ENCODE measurements at regions not wholly inside any gene's neighbourhood (a gene's known extent, or its start where the extent isn't known, plus 50 kb on each side); places are given as distances from the start of the nearest gene placed in this dataset.

- DNase-seq (ENCODE audit: low read depth), result peak; percentile 12
Measured at GRCh38 chr3:27590437-27591298, 106.5 kb upstream of the SLC4A7 start.

DNA sequence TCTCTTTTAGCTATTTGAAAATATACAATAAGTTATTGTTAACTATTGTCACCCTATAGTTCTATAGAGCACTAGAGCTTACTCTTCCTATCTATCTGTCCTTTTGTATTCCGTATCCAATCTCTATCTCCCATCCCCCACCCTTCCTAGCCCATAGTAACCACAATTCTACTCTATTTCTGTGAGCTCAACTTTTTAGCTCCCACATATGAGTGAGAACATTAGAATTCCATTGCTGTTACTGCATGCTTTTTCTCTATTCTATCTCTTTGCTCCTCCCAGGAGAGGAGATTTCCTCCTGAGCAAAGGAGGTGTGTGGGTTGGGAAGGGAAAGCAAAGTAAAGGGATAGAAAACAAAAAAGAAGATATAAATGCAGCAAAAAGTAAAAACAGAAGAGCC lies 105.6 kb upstream of the SLC4A7 start:
- DNase-seq (ENCODE audit: low read depth), result no peak

DNA sequence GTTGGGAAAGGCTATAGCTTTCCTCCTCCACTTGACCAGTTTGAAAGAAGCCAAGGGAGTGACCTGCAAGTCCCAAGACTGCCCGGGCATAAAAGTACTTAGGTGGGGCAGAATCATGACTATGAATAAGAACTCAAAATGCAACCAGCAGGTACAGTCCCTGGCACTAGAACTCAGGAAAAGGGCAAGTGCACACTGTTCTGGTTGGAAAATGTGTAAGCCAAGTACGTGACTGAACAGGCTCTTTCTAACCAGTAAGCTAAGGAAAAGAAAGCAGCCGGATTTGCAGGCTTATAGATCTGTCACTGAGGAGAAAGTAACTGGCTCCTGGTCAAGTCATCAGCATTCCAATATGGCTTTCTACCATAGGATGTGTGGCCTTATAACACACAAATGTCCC lies 101.2 kb upstream of the SLC4A7 start:
- DNase-seq (ENCODE audit: low read depth), result no peak

DNA sequence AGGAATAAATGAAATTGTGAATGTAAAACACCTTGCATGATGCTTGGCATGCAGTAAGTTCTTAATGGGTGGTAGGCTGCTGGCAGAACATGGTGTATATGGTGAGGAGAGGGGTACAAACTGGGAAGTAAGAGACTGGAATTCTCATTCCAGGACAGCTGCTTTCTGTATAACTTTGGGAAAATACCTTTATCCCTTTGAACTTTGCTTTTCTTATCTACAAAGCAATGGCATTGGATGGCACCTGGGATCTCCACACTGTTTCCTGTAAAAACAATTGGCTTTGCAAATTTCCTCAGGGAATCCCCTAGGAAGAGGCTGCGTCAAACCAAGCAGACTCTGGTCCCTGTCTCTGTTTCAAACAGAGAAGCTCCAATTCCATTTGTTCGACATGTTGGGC lies 100.7 kb upstream of the SLC4A7 start:
- no peak for DNase-seq (ENCODE audit: low read depth)

- no peak for DNase-seq (ENCODE audit: low read depth)
Measured at GRCh38 chr3:27581852-27582251, 97.7 kb upstream of the SLC4A7 start.

- no peak for DNase-seq (ENCODE audit: low read depth)
Measured at GRCh38 chr3:27578032-27578431, 93.8 kb upstream of the SLC4A7 start.

DNA sequence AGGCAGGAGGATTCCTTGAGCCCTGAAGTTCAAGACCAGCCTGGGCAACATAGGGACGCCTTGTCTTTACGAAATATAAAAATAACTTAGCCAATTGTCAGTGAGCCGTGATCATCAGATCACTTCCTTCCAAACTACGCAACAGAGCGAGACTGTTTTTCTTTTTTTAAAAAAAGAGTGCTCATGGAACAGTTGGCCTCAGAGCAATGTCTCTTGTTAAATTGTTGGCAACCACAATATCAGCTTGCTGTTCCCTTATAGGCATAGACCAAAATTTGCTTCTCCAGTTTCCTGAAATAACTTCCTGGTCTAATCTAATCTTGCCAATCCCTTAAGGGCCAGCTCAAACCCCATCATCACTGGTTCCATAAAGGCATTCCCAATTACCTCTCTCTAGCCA lies 93.3 kb upstream of the SLC4A7 start:
- no peak for DNase-seq (ENCODE audit: low read depth)

DNA sequence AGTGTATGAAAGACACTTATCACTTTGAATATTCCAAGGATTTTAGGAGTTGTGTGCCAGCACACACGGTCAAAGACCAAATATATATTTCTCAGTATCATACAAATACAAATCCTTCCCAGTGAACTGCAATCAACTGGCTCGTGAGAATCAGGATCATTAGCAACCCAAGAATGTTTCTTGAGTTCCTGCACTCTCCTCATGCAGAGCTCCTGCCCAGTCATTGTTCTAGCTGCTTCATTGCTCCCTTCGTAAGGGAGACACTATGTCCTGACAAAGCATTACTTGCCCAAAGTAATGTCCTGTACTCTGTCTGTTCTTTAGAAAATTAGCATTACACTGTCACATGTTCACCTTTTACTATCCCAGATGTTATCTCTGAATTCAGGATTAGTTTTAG lies 92.0 kb upstream of the SLC4A7 start:
- no peak for DNase-seq (ENCODE audit: low read depth)

DNA sequence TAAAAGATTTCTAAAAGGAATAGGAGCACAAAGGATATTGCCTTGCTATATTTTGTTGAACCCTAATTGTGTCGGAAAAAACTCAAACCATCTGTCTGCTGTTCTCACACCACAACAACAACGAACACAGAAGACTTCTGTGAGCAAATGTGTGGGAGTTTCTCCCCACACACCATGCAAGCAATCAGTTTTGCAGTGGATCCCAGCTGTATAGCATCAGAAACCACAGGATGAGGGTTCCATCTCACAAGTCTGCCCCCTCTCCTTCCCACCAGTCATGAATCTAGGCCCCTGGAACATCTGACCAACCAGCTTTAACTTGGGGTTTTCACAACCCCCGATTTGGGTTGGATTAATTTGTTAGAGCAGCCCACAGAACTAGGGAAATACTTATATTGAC lies 91.3 kb upstream of the SLC4A7 start:
- DNase-seq (ENCODE audit: low read depth), result no peak

- no peak for DNase-seq (ENCODE audit: low read depth)
Measured at GRCh38 chr3:27574438-27574795, 90.2 kb upstream of the SLC4A7 start.

DNA sequence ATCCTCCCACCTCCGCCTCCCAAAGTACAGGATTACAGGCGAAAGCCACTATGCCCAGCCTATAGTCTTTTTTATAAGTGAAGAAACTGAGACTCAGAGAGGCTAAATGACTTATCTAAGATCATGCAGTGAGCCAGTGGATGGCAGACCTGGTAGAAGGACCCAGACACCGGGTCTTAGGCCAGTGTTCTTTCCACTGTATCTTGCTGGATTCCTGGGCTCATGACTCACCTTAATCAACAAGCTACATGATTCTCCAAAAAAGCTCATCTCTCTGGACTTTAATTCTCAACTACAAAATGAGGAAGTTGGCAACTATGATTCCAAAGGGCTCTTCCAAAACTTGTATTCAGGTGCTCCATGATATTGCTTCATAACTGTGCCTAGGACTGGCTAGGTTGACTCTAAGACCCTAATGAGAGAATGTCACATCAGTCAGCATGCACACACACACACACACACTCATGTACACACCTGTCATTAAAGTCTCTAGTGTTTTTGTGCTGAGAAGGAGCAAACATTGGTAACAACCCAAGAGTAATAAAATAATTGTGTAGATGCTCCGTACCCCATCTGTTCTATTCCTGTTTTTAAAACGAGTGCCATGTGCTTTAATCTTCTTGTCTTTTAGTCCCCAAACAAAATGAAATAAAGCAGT lies 89.7 kb upstream of the SLC4A7 start:
- DNase-seq (ENCODE audit: low read depth), result no peak

- no peak for DNase-seq (ENCODE audit: low read depth)
Measured at GRCh38 chr3:27573138-27573537, 89.0 kb upstream of the SLC4A7 start.

GRCh38 chr3:27571345-27571744 lies 87.2 kb upstream of the SLC4A7 start:
- DNase-seq (ENCODE audit: low read depth), result no peak

GRCh38 chr3:27570421-27571106 lies 86.4 kb upstream of the SLC4A7 start:
- DNase-seq (ENCODE audit: low read depth), result no peak

DNA sequence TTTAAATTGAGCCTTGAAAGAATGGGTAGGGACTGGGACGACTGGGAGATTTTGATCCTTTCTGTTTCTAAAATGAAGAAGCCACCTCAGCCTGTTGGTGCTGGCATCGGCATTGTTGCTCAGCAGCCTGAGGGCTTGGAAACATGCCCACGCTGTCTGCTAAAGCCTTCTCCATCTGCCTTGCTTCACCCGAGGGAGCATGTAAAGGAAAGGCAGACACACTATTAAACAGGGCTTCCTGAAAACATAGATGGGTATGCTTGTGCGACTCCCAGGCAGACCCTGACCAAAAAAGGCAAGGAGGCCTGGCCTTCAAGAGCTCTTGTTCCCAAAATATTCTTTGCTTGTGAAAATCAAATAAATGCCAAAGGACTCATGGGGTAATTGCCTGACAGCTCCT lies 84.2 kb upstream of the SLC4A7 start:
- DNase-seq (ENCODE audit: low read depth), result no peak

DNA sequence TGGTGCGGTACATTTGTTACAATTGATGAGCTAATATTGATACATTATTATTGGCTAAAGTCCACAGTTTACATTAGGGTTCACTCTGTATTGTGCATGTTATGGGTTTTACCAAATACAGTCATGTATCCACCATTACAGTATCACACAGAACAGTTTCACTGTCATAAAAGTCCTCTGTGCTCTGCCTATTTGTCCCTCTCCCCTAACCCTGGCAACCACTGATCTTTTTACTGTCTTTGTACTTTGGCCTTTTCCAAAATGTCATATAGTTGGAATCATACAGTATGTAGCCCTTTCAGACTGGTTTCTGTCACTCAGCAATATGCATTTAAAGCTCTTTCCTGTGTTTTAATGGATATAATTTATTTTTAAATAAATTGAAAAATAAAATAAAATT lies 83.1 kb upstream of the SLC4A7 start:
- no peak for DNase-seq (ENCODE audit: low read depth)

DNA sequence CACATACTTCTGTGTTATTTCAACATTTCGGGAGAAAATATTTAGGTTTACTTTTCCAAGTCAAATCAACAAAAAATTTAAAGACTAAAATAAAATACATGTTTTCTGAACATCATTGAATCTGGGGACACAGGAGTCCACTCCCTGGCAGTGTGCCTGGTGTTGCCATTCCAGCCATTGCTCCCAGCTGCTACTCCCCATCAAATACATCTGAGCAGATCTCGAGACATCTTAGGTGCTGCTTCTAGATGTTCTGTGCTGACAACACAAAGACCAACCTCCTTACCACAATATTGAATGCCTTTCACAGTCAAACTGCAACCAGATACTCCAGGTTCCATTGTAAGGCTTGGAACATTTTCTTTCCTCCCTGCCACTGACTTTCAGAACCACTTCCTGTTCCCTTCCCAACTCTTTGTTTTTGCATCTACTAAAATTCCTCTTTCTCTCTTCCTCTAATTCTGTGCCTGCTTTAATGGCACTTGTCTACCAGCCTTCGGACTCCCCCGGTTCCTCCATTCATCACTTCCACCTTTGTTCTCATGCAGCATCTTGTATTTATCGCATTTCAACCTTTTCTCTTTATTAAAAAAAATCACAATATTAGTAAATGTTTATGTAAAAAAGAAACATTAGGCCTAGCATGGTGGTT lies 81.1 kb upstream of the SLC4A7 start:
- DNase-seq (ENCODE audit: low read depth), result no peak

DNA sequence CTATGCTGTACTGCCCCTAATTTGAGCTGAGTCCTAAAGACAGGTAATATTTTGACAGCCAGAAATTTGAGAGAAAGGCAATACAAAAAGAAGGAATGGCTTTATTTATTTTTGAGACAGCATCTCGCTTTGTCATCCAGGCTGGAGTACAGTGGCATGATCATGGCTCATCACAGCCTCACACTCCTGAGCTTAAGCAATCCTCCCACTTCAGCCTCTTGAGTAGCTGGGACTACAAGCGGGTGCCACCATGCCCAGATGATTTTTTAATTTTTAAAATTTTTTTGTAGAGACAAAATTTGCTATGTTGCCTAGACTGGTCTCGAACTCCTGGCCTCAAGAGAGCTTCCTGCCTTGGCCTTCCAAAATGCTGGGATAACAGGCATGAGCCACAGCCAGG lies 77.4 kb upstream of the SLC4A7 start:
- no peak for DNase-seq (ENCODE audit: low read depth)

GRCh38 chr3:27560484-27561056 lies 76.4 kb upstream of the SLC4A7 start:
- DNase-seq (ENCODE audit: low read depth), result no peak

- DNase-seq (ENCODE audit: low read depth), result no peak
Measured at GRCh38 chr3:27559835-27560234, 75.7 kb upstream of the SLC4A7 start.

DNA sequence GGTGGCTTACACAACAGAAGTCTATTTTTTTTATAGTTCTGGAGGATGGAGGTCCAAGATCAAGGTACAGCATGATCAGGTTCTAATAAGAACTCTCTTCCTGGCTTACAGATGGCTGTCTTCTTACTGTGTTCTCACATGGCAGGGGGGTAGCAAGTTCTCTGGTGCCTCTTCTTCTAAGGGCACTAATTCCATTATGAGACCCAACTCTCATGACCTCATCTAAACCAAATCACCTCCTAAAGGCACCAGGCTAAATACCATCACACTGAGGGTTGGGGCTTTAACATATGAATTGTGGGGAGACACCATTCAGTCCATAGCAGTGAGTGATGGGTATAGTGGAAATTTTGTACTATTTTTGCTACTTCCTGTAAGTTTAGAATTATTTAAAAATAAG lies 75.2 kb upstream of the SLC4A7 start:
- DNase-seq (ENCODE audit: low read depth), result no peak

DNA sequence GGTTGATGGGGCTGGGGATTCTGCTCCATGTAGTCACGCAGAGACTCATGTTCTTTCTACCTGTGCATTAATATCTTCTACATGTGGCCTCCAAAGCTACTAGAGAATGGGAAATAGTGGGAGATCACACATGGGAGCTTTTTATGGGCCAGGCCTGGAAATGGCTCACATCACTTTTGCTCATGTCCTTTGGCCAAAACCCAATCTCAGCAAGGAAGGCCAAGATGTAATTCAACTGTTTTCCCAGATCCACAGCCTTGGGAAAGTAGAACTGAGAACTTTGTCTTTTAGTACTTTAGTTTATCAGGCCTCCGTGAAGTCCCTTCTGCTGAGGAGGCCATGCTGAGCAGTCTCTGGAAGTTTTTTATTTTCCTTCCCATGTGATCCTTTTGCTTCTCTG lies 73.2 kb upstream of the SLC4A7 start:
- DNase-seq (ENCODE audit: low read depth), result no peak

Measured in stimulated activated CD8-positive, alpha-beta memory T cell treated with anti-CD3 and anti-CD28 coated beads, Interleukin-12 subunit alpha, Interleukin-12 subunit beta, amount 100 ng/mL, for 1 hour (primary cell).